Lower leg skin (tissue), 3 donors: ENCODE measurements at regions not wholly inside any gene's neighbourhood (a gene's known extent, or its start where the extent isn't known, plus 50 kb on each side); places are given as distances from the start of the nearest gene placed in this dataset.

ENCODE experiments used
- CTCF ChIP-seq, 3 donors: fragments of 450-650 bp; IDR thresholded peaks; one replicate each; pipeline ENCODE4 v1.5.1; 2016; ENCODE audit warnings: antibody characterized with exemption in 3 of 3, mild to moderate bottlenecking in 3 of 3, moderate library complexity in 2 of 3
- POLR2A ChIP-seq, 2 donors: fragments of 450-650 bp; IDR thresholded peaks; one replicate each; pipeline ENCODE4 v1.6.1; 2016 to 2017; ENCODE audit warnings: antibody characterized with exemption in 2 of 2, mild to moderate bottlenecking in 1 of 2, moderate library complexity in 1 of 2

- TF ChIP-seq POLR2A (IDR thresholded peaks at IDR 0.05) (no peak), CTCF (IDR thresholded peaks at IDR 0.05) (no peak)
These were observed 121.5 kb downstream of the FEM1C start for GRCh38 chr5:115423051-115423450.
